ENCODE measurements at regions not wholly inside any gene's neighbourhood (a gene's known extent, or its start where the extent isn't known, plus 50 kb on each side); places are given as distances from the start of the nearest gene placed in this dataset.

DNA sequence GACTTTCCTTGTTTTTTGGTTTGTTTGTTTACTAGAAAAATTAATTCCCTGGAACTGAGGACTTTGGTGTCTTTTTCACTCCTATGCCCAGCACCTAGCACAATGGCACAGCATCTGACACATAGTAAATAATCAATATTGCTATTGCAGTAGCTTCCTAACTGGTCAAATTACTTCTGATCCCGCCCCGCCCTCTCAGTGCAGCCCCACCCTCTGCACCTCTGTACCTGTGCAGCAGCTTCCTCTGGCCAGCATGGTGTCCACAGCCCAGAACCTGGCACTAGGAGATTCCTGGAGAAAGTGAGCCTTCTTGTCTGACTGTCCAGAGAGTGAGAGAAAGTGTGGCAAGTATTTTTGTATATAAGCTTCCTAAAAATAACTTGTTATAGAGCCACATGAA is 343.2 kb downstream of the ZNF608 start:
- Mint-ChIP-seq H3K9me3 (peaks cover 0 to 2% (median 0%) of the 10 kb centered on the region in 7 donors), H3K27ac (no peak overlapping the region), H3K4me3 (no peak overlapping the region), H3K4me1 (peaks cover 5% of the 10 kb centered on the region), H3K36me3 (no peaks in the 10 kb centered on the region), H3K27me3 (ENCODE audit: low read depth in 3 of 3) (peaks cover 0 to 2% (median 0%) of the 10 kb centered on the region in 3 donors)
- Histone ChIP-seq H2AFZ (ENCODE audit: insufficient read depth, low read depth, low read length, poor library complexity, severe bottlenecking) (no peak overlapping the region), H3K9ac (ENCODE audit: insufficient read depth, low read length, poor library complexity, severe bottlenecking) (no peak overlapping the region), H3K27me3 (ENCODE audit: control insufficient read depth in 2 of 2, insufficient read depth in 2 of 2, low read length in 2 of 2) (no peaks in the 10 kb centered on the region), H3K4me1 (ENCODE audit: control insufficient read depth in 1 of 2, insufficient read depth in 2 of 2, low read length in 2 of 2) (no peaks in the 10 kb centered on the region), H3K4me3 (replicated peaks in 1 of 3; ENCODE audit: low read depth in 2 of 3, low read length in 3 of 3) (no peak overlapping the region), H3K36me3 (replicated peaks in 1 of 2; ENCODE audit: control insufficient read depth in 1 of 2, insufficient read depth in 2 of 2, low read length in 2 of 2) (no peaks in the 10 kb centered on the region), H3K9me3 (replicated peaks in 1 of 2; ENCODE audit: control insufficient read depth in 1 of 2, insufficient read depth in 1 of 2, low read length in 2 of 2) (no peaks in the 10 kb centered on the region), H3K79me2 (ENCODE audit: insufficient read depth, low read length) (no peaks in the 10 kb centered on the region), H3K27ac (ENCODE audit: low read depth in 1 of 2, low read length in 2 of 2) (no peak overlapping the region), H3K4me2 (replicated peaks; ENCODE audit: extremely low read depth, low read length, poor library complexity, severe bottlenecking) (no peak overlapping the region), H4K20me1 (ENCODE audit: insufficient read depth, low read length) (no peaks in the 10 kb centered on the region)
- no peak for DNase-seq
- WGBS (ENCODE audit: insufficient coverage), result 70% methylated on average over 2 of the region's 2 CpGs
- intact Hi-C loops (cut with micrococcal nuclease), result no loop called here
- TF ChIP-seq, protein P1, sequence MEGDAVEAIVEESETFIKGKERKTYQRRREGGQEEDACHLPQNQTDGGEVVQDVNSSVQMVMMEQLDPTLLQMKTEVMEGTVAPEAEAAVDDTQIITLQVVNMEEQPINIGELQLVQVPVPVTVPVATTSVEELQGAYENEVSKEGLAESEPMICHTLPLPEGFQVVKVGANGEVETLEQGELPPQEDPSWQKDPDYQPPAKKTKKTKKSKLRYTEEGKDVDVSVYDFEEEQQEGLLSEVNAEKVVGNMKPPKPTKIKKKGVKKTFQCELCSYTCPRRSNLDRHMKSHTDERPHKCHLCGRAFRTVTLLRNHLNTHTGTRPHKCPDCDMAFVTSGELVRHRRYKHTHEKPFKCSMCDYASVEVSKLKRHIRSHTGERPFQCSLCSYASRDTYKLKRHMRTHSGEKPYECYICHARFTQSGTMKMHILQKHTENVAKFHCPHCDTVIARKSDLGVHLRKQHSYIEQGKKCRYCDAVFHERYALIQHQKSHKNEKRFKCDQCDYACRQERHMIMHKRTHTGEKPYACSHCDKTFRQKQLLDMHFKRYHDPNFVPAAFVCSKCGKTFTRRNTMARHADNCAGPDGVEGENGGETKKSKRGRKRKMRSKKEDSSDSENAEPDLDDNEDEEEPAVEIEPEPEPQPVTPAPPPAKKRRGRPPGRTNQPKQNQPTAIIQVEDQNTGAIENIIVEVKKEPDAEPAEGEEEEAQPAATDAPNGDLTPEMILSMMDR (IDR thresholded peaks at IDR 0.05), result no peak

DNA sequence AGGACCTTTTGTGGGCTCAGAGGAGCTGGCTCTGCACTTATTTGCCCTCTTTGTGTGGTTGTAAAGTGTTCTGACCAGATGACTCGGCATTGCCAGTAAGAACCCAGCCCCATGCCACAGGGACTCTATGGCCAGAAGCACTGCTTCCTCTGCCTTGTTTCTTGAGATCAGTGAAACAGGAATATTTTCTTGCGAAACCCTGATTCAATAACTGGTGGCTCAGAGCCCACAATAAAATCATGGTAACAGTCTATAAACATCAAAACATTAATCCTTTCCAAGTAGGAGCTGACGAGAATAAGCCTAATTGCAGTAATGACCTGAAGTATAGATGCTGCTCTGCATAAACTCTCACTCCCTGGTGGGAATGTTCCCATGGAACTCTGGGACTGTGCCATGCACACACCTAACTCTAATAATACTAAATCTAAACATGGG is 344.3 kb downstream of the ZNF608 start:
- Histone ChIP-seq H3K9me3 (replicated peaks in 1 of 2; ENCODE audit: control insufficient read depth in 1 of 2, insufficient read depth in 1 of 2, low read length in 2 of 2) (no peaks in the 10 kb centered on the region), H3K27ac (ENCODE audit: low read depth in 1 of 2, low read length in 2 of 2) (no peak overlapping the region), H3K79me2 (ENCODE audit: insufficient read depth, low read length) (no peaks in the 10 kb centered on the region), H3K4me3 (replicated peaks in 1 of 3; ENCODE audit: low read depth in 2 of 3, low read length in 3 of 3) (no peak overlapping the region), H2AFZ (ENCODE audit: insufficient read depth, low read depth, low read length, poor library complexity, severe bottlenecking) (no peak overlapping the region), H3K4me1 (ENCODE audit: control insufficient read depth in 1 of 2, insufficient read depth in 2 of 2, low read length in 2 of 2) (no peaks in the 10 kb centered on the region), H3K27me3 (ENCODE audit: control insufficient read depth in 2 of 2, insufficient read depth in 2 of 2, low read length in 2 of 2) (no peaks in the 10 kb centered on the region), H3K4me2 (replicated peaks; ENCODE audit: extremely low read depth, low read length, poor library complexity, severe bottlenecking) (no peak overlapping the region), H3K9ac (ENCODE audit: insufficient read depth, low read length, poor library complexity, severe bottlenecking) (no peak overlapping the region), H3K36me3 (replicated peaks in 1 of 2; ENCODE audit: control insufficient read depth in 1 of 2, insufficient read depth in 2 of 2, low read length in 2 of 2) (no peaks in the 10 kb centered on the region), H4K20me1 (ENCODE audit: insufficient read depth, low read length) (no peaks in the 10 kb centered on the region)
- intact Hi-C loops (cut with micrococcal nuclease), result no loop called here
- Mint-ChIP-seq H3K9me3 (peaks cover 0 to 2% (median 0%) of the 10 kb centered on the region in 7 donors), H3K27me3 (ENCODE audit: low read depth in 3 of 3) (peaks cover 0 to 2% (median 0%) of the 10 kb centered on the region in 3 donors), H3K4me1 (peaks cover 6% of the 10 kb centered on the region), H3K4me3 (no peak overlapping the region), H3K27ac (peak overlapping the region in 1 of 7 donors; percentile 64), H3K36me3 (no peaks in the 10 kb centered on the region)
- DNase-seq, result no peak
- TF ChIP-seq, protein P1 (IDR thresholded peaks at IDR 0.05), result no peak
- 58% methylated on average over 2 of the region's 3 CpGs for WGBS (ENCODE audit: insufficient coverage)

All from CD14-positive monocyte (primary cell).